ENCODE measurements at regions not wholly inside any gene's neighbourhood (a gene's known extent, or its start where the extent isn't known, plus 50 kb on each side); places are given as distances from the start of the nearest gene placed in this dataset.

DNA sequence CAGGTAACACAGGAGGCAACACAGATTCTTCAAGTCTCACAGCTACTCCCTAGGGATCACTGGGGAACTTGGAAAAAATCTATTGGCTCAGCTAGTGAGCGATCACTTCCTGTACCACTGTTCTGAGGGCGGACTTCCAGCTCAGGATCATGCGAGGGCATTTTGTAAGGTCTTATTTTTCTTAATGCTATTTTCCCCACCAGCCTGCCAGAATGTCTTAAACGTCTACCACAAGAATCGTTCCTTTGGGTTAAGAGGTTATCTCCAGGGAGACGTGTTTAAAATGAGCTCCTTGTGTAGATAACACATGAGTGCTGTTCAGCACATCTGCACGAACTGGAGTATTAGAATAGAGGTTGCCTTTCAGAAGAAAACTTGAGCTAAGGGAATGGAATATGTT, 162.6 kb downstream of the ETNK1 start:
- no peak for TF ChIP-seq POLR2AphosphoS5 (IDR thresholded peaks at IDR 0.05; ENCODE audit: low read depth, low read length)
- TF ChIP-seq POLR2A (IDR thresholded peaks at IDR 0.05; ENCODE audit: low read depth, low read length), result no peak
